Iris pigment epithelial cell (primary cell): ENCODE measurements at regions not wholly inside any gene's neighbourhood (a gene's known extent, or its start where the extent isn't known, plus 50 kb on each side); places are given as distances from the start of the nearest gene placed in this dataset.

Experiments used
- DNase-seq: peaks from one replicate; pipeline ENCODE4 v3.0.0-alpha.2; 2011; ENCODE audit warnings: low read depth

- DNase-seq: no peak
Measured at GRCh38 chr5:68587171-68587570, 371.6 kb downstream of the PIK3R1 start.

- DNase-seq: no peak
Measured at GRCh38 chr5:68591850-68592249, 376.3 kb downstream of the PIK3R1 start.

- no peak for DNase-seq
Measured at GRCh38 chr5:68592351-68592750, 376.8 kb downstream of the PIK3R1 start.

- peak; percentile 5 for DNase-seq
Measured at GRCh38 chr5:68593211-68593671, 377.7 kb downstream of the PIK3R1 start.

- DNase-seq: no peak
Measured at GRCh38 chr5:68612972-68613371, 397.4 kb downstream of the PIK3R1 start.

GRCh38 chr5:68618501-68618900 lies 402.9 kb downstream of the PIK3R1 start:
- no peak for DNase-seq

GRCh38 chr5:68627001-68627400 lies 411.4 kb downstream of the PIK3R1 start:
- no peak for DNase-seq

- DNase-seq: no peak
Measured at GRCh38 chr5:68628082-68628814, 412.7 kb downstream of the PIK3R1 start.

GRCh38 chr5:68630354-68630753 lies 414.8 kb downstream of the PIK3R1 start:
- DNase-seq: no peak

GRCh38 chr5:68631884-68632283 lies 416.3 kb downstream of the PIK3R1 start:
- DNase-seq: no peak

- DNase-seq: no peak
Measured at GRCh38 chr5:68641211-68641610, 425.7 kb downstream of the PIK3R1 start.

- DNase-seq: no peak
Measured at GRCh38 chr5:68643064-68643463, 427.5 kb downstream of the PIK3R1 start.

- DNase-seq: no peak
Measured at GRCh38 chr5:68644971-68645370, 429.4 kb downstream of the PIK3R1 start.

- peak; percentile 50 for DNase-seq
Measured at GRCh38 chr5:68646144-68646543, 430.6 kb downstream of the PIK3R1 start.

- no peak for DNase-seq
Measured at GRCh38 chr5:68647743-68648142, 432.2 kb downstream of the PIK3R1 start.

- DNase-seq: no peak
Measured at GRCh38 chr5:68648944-68649857, 433.6 kb downstream of the PIK3R1 start.

GRCh38 chr5:68652534-68652965 lies 437.0 kb downstream of the PIK3R1 start:
- DNase-seq: peak; percentile 72

GRCh38 chr5:68653471-68653870 lies 437.9 kb downstream of the PIK3R1 start:
- DNase-seq: no peak

GRCh38 chr5:68657055-68657961 lies 436.5 kb upstream of the SLC30A5 start:
- no peak for DNase-seq

GRCh38 chr5:68658810-68659372 lies 434.9 kb upstream of the SLC30A5 start:
- DNase-seq: no peak

- DNase-seq: peak; percentile 26
Measured at GRCh38 chr5:68659881-68660280, 433.9 kb upstream of the SLC30A5 start.

- peak; percentile 53 for DNase-seq
Measured at GRCh38 chr5:68661237-68661636, 432.6 kb upstream of the SLC30A5 start.
